ENCODE measurements at regions not wholly inside any gene's neighbourhood (a gene's known extent, or its start where the extent isn't known, plus 50 kb on each side); places are given as distances from the start of the nearest gene placed in this dataset.

GRCh38 chr13:32902874-32903273, 113.3 kb upstream of the KL start:
- in situ Hi-C loops (cut with HindIII; ENCODE audit: low pct_ligation_motif_present, low pct_unique_long_range_greater_than_20kb, low sequenced_read_pairs) = loop anchor here (25.0 kb wide), 1 partner anchor 166 kb away; no protein-coding TSS in a partner anchor
- no peak for DNase-seq

GRCh38 chr13:32903720-32904119, 112.5 kb upstream of the KL start:
- in situ Hi-C loops (cut with HindIII; ENCODE audit: low pct_ligation_motif_present, low pct_unique_long_range_greater_than_20kb, low sequenced_read_pairs) = loop anchor here (25.0 kb wide), 1 partner anchor 166 kb away; no protein-coding TSS in a partner anchor
- no peak for DNase-seq

DNA sequence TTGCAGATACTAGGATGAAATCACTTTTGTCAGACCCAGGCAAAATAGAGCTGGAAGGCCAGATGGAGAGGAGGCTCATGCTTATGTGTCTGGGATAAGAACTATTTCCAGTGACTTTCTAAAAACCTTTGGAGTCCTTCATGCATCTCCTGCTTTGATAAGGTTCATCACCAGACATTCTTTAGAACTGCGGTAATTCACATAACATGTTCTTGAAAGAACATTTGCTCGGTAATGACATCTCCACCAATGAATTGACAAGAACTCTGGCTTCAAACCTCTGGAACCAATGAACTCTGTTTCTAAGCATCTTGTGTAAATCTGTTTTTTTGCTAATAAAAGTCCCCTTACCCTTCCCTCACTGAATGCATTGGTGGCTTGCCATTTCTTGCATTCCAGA, 112.0 kb upstream of the KL start:
- no peak for DNase-seq
- in situ Hi-C loops (cut with HindIII; ENCODE audit: low pct_ligation_motif_present, low pct_unique_long_range_greater_than_20kb, low sequenced_read_pairs) = loop anchor here (25.0 kb wide), 1 partner anchor 167 kb away; no protein-coding TSS in a partner anchor

DNA sequence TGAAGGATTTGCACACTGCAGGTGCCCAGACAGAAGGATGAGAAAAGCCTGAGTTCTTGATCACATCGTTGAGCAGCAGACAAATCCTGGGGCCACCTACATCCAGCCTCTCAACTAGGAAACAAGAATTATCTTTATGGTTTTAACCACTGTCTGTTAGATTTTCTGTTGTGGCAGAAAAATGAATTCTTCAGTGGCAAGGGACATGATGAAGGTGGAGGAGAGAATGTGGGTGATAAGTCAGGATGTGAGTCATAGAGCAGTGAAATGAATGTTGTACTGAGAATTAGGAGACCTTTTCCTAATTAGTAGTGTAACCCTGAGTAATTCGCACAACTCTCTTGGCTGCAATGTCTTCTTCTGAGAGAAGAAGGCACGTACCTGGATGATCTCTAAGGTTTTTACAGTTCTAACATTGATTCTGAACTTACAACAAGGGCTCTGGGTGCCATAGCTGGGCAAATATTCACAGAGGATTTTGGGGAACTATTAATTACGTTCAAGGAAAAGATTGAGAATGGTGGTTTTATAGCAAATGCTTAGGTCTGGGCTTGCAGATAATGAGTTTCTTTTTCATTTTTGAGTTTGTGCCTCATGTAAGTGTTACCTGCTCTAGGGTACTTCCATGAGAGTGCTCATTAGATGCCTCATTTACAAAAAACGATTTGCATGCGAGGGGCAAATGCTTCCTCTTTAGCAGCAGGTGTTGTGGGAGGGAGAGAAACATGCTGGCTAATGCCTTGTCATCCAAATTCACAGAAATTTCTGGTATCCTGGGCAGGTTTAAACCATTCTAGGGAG, 111.0 kb upstream of the KL start:
- in situ Hi-C loops (cut with HindIII; ENCODE audit: low pct_ligation_motif_present, low pct_unique_long_range_greater_than_20kb, low sequenced_read_pairs) = loop anchor here (25.0 kb wide), 1 partner anchor 168 kb away; no protein-coding TSS in a partner anchor
- no peak for DNase-seq

DNA sequence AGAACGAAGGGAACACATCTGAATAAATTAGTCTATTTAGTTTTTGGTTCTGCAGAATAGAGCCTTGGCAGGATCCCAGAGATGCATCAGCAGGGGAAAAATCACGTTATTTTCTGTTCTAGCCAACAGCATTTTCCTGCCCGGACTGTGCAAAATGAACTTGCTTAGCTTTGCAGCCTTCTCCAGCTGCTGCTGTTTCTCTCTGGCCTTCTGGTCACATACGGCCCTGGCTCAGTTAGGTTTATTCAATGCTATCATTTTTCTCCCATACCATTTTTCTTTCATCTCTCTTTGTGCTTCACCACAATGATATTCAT, 110.4 kb upstream of the KL start:
- in situ Hi-C loops (cut with HindIII; ENCODE audit: low pct_ligation_motif_present, low pct_unique_long_range_greater_than_20kb, low sequenced_read_pairs) = loop anchor here (25.0 kb wide), 1 partner anchor 169 kb away; no protein-coding TSS in a partner anchor
- DNase-seq = no peak

GRCh38 chr13:32907211-32907610, 109.0 kb upstream of the KL start:
- in situ Hi-C loops (cut with HindIII; ENCODE audit: low pct_ligation_motif_present, low pct_unique_long_range_greater_than_20kb, low sequenced_read_pairs) = loop anchor here (25.0 kb wide), 1 partner anchor 170 kb away; no protein-coding TSS in a partner anchor
- no peak for DNase-seq

GRCh38 chr13:32910530-32910929, 105.7 kb upstream of the KL start:
- DNase-seq = no peak
- in situ Hi-C loops (cut with HindIII; ENCODE audit: low pct_ligation_motif_present, low pct_unique_long_range_greater_than_20kb, low sequenced_read_pairs) = loop anchor here (25.0 kb wide), 1 partner anchor 173 kb away; no protein-coding TSS in a partner anchor

GRCh38 chr13:32911506-32911905, 104.7 kb upstream of the KL start:
- DNase-seq = peak; percentile 70
- in situ Hi-C loops (cut with HindIII; ENCODE audit: low pct_ligation_motif_present, low pct_unique_long_range_greater_than_20kb, low sequenced_read_pairs) = loop anchor here (25.0 kb wide), 1 partner anchor 174 kb away; no protein-coding TSS in a partner anchor

GRCh38 chr13:32914686-32915085, 101.5 kb upstream of the KL start:
- in situ Hi-C loops (cut with HindIII; ENCODE audit: low pct_ligation_motif_present, low pct_unique_long_range_greater_than_20kb, low sequenced_read_pairs) = loop anchor here (25.0 kb wide), 1 partner anchor 177 kb away; no protein-coding TSS in a partner anchor

DNA sequence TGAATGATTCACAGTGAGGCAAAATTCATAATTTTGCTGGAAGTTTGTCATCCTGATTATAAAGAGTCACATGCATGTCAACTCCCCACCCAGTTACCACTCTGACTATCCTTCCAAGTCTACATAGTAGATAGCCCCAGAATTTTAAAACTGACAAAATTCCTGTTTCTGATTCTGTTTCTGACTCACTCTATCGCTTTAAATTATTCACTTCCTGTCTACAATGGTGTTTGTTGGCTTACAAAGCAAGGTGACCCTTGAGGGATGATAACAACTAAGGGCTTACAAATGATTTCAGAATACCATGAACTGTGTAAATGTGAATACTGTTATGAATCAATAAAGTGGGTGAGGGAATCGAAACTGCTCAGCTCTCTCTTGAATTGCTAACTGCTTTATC, 98.7 kb upstream of the KL start:
- in situ Hi-C loops (cut with HindIII; ENCODE audit: low pct_ligation_motif_present, low pct_unique_long_range_greater_than_20kb, low sequenced_read_pairs) = loop anchor here (25.0 kb wide), 1 partner anchor 180 kb away; no protein-coding TSS in a partner anchor
- no peak for DNase-seq

More at GRCh38 chr13:32914686-32915085, 101.5 kb upstream of the KL start:
- no peak for DNase-seq

GRCh38 chr13:32923725-32924124, 92.5 kb upstream of the KL start:
- no peak for DNase-seq
- in situ Hi-C loops (cut with HindIII; ENCODE audit: low pct_ligation_motif_present, low pct_unique_long_range_greater_than_20kb, low sequenced_read_pairs) = loop anchor here (25.0 kb wide), 1 partner anchor 186 kb away; no protein-coding TSS in a partner anchor

DNA sequence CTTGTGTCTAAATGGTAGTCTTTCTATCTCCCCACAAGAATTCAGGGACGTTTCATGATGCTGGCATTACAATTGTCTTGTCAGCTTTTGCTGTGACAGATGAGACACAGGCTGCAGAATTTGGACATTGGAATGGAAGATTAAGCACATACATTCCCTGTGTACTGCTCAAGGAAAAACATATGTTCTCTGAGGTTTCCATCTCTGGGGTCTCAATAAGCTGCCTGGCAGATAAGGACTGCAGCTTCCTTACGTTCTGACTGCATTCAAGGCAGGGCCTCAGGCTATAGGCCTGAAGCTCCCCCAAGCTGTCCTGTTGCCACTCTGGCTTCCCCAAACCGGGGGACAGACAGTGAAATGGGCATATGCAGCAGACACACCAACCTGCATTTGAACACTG, 91.3 kb upstream of the KL start:
- in situ Hi-C loops (cut with HindIII; ENCODE audit: low pct_ligation_motif_present, low pct_unique_long_range_greater_than_20kb, low sequenced_read_pairs) = loop anchor here (25.0 kb wide), 1 partner anchor 188 kb away; no protein-coding TSS in a partner anchor
- no peak for DNase-seq

- in situ Hi-C loops (cut with HindIII; ENCODE audit: low pct_ligation_motif_present, low pct_unique_long_range_greater_than_20kb, low sequenced_read_pairs) = no loop called here
Observed at GRCh38 chr13:32925506-32925905, 90.7 kb upstream of the KL start.

GRCh38 chr13:32932376-32932775, 83.8 kb upstream of the KL start:
- in situ Hi-C loops (cut with HindIII; ENCODE audit: low pct_ligation_motif_present, low pct_unique_long_range_greater_than_20kb, low sequenced_read_pairs) = no loop called here
- DNase-seq = no peak

More at GRCh38 chr13:32925506-32925905, 90.7 kb upstream of the KL start:
- no peak for DNase-seq

DNA sequence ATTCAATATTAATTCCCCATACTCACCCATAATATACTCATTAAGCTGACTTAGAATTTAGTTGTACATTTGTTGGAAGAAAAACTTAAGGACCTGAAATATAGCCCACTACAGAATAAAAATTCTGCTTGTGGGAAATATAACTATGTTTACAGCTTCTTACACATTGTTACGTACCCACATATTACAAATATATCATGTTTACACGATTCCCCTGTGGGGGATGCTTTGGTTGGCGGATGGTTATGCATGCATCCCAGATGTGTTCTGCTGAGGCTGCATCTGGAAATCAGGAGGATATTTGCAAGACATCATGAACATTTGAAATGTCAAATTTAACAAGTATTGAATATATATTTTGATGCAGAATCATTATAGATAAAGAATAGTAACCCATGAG, 79.5 kb upstream of the KL start:
- DNase-seq = no peak
- in situ Hi-C loops (cut with HindIII; ENCODE audit: low pct_ligation_motif_present, low pct_unique_long_range_greater_than_20kb, low sequenced_read_pairs) = no loop called here

- no peak for DNase-seq
- in situ Hi-C loops (cut with HindIII; ENCODE audit: low pct_ligation_motif_present, low pct_unique_long_range_greater_than_20kb, low sequenced_read_pairs) = no loop called here
Observed at GRCh38 chr13:32938314-32938713, 77.9 kb upstream of the KL start.

GRCh38 chr13:32938907-32939306, 77.3 kb upstream of the KL start:
- in situ Hi-C loops (cut with HindIII; ENCODE audit: low pct_ligation_motif_present, low pct_unique_long_range_greater_than_20kb, low sequenced_read_pairs) = no loop called here
- no peak for DNase-seq

GRCh38 chr13:32940601-32941000, 75.6 kb upstream of the KL start:
- in situ Hi-C loops (cut with HindIII; ENCODE audit: low pct_ligation_motif_present, low pct_unique_long_range_greater_than_20kb, low sequenced_read_pairs) = no loop called here
- DNase-seq = no peak

DNA sequence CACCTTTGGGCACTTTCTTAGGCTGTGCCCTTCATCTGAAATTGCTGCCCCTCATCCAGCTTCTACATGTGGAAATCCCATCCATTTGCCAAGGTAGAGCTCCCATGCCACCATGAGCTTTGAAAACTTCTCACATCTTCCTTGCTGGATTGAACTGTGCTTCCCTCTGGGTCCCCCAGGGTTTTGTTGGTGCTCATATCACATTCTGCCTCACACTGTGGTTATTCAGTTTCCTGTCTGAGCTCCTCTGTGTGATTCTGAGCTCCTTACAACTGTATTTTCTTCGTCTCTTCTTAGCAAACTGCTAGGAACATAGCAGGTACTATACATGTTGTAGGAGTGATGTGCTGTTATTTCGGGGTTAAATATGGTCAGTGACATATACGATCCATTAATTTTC, 74.9 kb upstream of the KL start:
- no peak for DNase-seq
- in situ Hi-C loops (cut with HindIII; ENCODE audit: low pct_ligation_motif_present, low pct_unique_long_range_greater_than_20kb, low sequenced_read_pairs) = no loop called here

- in situ Hi-C loops (cut with HindIII; ENCODE audit: low pct_ligation_motif_present, low pct_unique_long_range_greater_than_20kb, low sequenced_read_pairs) = no loop called here
- DNase-seq = no peak
Observed at GRCh38 chr13:32946558-32946957, 69.7 kb upstream of the KL start.

Data from ACHN (cell line).